ENCODE measurements at regions not wholly inside any gene's neighbourhood (a gene's known extent, or its start where the extent isn't known, plus 50 kb on each side); places are given as distances from the start of the nearest gene placed in this dataset.

DNA sequence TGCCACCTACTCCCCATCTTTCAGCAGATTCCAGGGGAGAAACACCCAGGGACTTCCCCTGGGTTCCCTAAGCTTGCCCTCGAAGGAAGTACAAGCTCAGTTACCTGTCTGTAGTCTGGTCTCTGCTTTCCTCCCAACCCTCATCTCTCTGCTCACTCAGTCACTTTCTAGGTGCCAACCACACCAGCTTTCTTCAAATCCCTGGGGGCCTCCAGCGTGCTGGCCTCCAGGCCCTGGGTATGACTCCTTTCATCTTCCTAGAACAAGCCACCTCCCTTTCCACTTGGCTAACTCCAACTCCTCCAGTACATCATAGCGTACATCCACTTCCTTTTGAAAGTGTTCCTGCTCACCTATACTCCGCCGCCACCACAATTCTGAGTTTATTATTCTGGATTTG, 222.6 kb downstream of the SNX18 start:
- TF ChIP-seq POLR2A (IDR thresholded peaks at IDR 0.05) (no peak), CTCF (IDR thresholded peaks at IDR 0.05) (no peak)

Measured in Peyer's patch (tissue), 4 donors.